Osteocyte (in vitro differentiated cells): ENCODE measurements at regions not wholly inside any gene's neighbourhood (a gene's known extent, or its start where the extent isn't known, plus 50 kb on each side); places are given as distances from the start of the nearest gene placed in this dataset.

Experiments
- DNase-seq: peaks from one replicate; pipeline ENCODE4 v3.0.0; 2021; ENCODE audit warnings: mixed read lengths; ENCODE audit not compliant: unreplicated experiment; ENCODE audit errors: extremely low spot score
- H3K27ac Mint-ChIP-seq: one replicate; pipeline ENCODE4 v1.8.0; 2021; ENCODE audit warnings: mild to moderate bottlenecking, mixed read lengths; ENCODE audit not compliant: unreplicated experiment
- H3K27me3 Mint-ChIP-seq: one replicate; pipeline ENCODE4 v1.8.0; 2021; ENCODE audit warnings: mixed read lengths; ENCODE audit not compliant: unreplicated experiment
- H3K36me3 Mint-ChIP-seq: one replicate; pipeline ENCODE4 v1.8.0; 2021; ENCODE audit warnings: mixed read lengths; ENCODE audit not compliant: unreplicated experiment
- H3K4me1 Mint-ChIP-seq: one replicate; pipeline ENCODE4 v1.8.0; 2021; ENCODE audit warnings: mixed read lengths; ENCODE audit not compliant: unreplicated experiment
- H3K4me3 Mint-ChIP-seq: one replicate; pipeline ENCODE4 v1.8.0; 2021; ENCODE audit warnings: mild to moderate bottlenecking, moderate library complexity, mixed read lengths; ENCODE audit not compliant: unreplicated experiment
- H3K9me3 Mint-ChIP-seq: one replicate; pipeline ENCODE4 v1.8.0; 2021; ENCODE audit warnings: mixed read lengths; ENCODE audit not compliant: unreplicated experiment
- TF ChIP-seq, protein P1 (sequence below): fragments of 200-600 bp; sonication (generic); IDR thresholded peaks from 2 replicates; pipeline ENCODE4 v1.5.0; 2021; ENCODE audit warnings: antibody characterized with exemption, mild to moderate bottlenecking, moderate library complexity

DNA sequence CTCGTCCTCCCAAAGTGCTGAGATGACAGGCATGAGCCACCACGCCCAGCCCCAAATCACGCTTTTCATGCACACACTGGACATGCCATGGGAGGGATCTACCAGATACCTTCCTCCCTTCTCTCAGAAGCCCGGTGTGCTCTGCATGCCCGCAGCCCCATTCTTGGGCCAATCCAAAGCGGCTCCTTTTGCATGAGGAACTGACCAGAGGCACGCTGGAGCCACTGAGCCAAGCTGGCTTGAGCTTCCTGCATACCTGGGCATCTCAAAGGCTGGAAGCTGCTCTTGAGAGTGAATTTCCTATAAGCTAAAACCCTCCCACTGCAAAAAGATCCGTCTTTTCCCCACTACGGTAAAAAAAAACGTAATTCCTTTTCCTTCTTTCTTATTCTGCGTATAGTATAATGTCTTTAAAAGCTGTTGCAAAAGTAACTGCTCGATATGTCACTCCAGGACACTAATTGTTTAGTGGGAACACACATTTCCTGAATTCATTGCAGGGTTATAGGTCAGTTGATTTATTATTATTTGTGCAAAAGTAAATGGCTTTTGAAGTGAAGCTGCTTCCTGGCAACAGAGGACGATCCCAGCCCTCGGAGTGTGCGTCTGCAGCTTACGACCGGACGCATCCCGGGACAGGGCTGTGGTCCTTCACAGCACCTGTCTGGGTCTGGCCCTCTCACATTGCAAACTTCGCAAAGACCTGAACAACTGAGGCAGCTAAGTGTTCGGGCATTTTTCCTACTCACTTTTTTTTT is 61.8 kb upstream of the ETS2 start:
- Mint-ChIP-seq H3K9me3 (no peaks in the 10 kb centered on the region), H3K4me3 (no peak overlapping the region), H3K27ac (no peak overlapping the region), H3K4me1 (peaks cover 6% of the 10 kb centered on the region), H3K36me3 (no peaks in the 10 kb centered on the region), H3K27me3 (no peaks in the 10 kb centered on the region)
- DNase-seq, result no peak
- TF ChIP-seq, protein P1, sequence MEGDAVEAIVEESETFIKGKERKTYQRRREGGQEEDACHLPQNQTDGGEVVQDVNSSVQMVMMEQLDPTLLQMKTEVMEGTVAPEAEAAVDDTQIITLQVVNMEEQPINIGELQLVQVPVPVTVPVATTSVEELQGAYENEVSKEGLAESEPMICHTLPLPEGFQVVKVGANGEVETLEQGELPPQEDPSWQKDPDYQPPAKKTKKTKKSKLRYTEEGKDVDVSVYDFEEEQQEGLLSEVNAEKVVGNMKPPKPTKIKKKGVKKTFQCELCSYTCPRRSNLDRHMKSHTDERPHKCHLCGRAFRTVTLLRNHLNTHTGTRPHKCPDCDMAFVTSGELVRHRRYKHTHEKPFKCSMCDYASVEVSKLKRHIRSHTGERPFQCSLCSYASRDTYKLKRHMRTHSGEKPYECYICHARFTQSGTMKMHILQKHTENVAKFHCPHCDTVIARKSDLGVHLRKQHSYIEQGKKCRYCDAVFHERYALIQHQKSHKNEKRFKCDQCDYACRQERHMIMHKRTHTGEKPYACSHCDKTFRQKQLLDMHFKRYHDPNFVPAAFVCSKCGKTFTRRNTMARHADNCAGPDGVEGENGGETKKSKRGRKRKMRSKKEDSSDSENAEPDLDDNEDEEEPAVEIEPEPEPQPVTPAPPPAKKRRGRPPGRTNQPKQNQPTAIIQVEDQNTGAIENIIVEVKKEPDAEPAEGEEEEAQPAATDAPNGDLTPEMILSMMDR, result no peak

GRCh38 chr21:38744861-38745260 is 60.9 kb upstream of the ETS2 start:
- Mint-ChIP-seq H3K36me3 (no peaks in the 10 kb centered on the region), H3K4me3 (no peak overlapping the region)
- no peak for DNase-seq

GRCh38 chr21:38747810-38748209 is 57.9 kb upstream of the ETS2 start:
- Mint-ChIP-seq H3K4me1 (peaks cover 8% of the 10 kb centered on the region), H3K27ac (no peak overlapping the region), H3K27me3 (no peaks in the 10 kb centered on the region), H3K36me3 (no peaks in the 10 kb centered on the region), H3K9me3 (no peaks in the 10 kb centered on the region), H3K4me3 (no peak overlapping the region)
- DNase-seq, result no peak
- TF ChIP-seq, protein P1, result no peak

More at GRCh38 chr21:38744861-38745260, 60.9 kb upstream of the ETS2 start:
- Mint-ChIP-seq H3K9me3 (no peaks in the 10 kb centered on the region), H3K27me3 (no peaks in the 10 kb centered on the region), H3K27ac (no peak overlapping the region), H3K4me1 (peaks cover 5% of the 10 kb centered on the region)
- TF ChIP-seq, protein P1, result no peak

GRCh38 chr21:38751379-38752050 is 54.2 kb upstream of the ETS2 start:
- Mint-ChIP-seq H3K27me3 (no peaks in the 10 kb centered on the region), H3K9me3 (no peaks in the 10 kb centered on the region), H3K4me3 (no peak overlapping the region), H3K36me3 (no peaks in the 10 kb centered on the region), H3K4me1 (peaks cover 39% of the 10 kb centered on the region), H3K27ac (no peak overlapping the region)
- no peak for DNase-seq
- TF ChIP-seq, protein P1, result no peak

- Mint-ChIP-seq H3K36me3 (no peaks in the 10 kb centered on the region), H3K4me3 (no peak overlapping the region), H3K4me1 (peaks cover 45% of the 10 kb centered on the region), H3K9me3 (no peaks in the 10 kb centered on the region), H3K27me3 (no peaks in the 10 kb centered on the region), H3K27ac (no peak overlapping the region)
- DNase-seq, result no peak
- TF ChIP-seq, protein P1, result no peak
Measured at GRCh38 chr21:38752051-38752505, 53.7 kb upstream of the ETS2 start.
